Stimulated activated CD4-positive, alpha-beta T cell treated with anti-CD3 and anti-CD28 coated beads, Interleukin-4, amount 100 ng/mL, for 24 hours (primary cell): ENCODE measurements at regions not wholly inside any gene's neighbourhood (a gene's known extent, or its start where the extent isn't known, plus 50 kb on each side); places are given as distances from the start of the nearest gene placed in this dataset.

Experiments
- DNase-seq: peaks from one replicate; pipeline ENCODE4 v3.0.0-alpha.2; 2020

GRCh38 chr14:42001431-42001830 lies 394.8 kb downstream of the LRFN5 start:
- DNase-seq = no peak

- no peak for DNase-seq
These were observed 393.8 kb downstream of the LRFN5 start for GRCh38 chr14:42000450-42000849.

- no peak for DNase-seq
These were observed 387.0 kb downstream of the LRFN5 start for GRCh38 chr14:41993687-41994086.

- no peak for DNase-seq
These were observed 380.0 kb downstream of the LRFN5 start for GRCh38 chr14:41986700-41987099.

- DNase-seq = no peak
These were observed 379.5 kb downstream of the LRFN5 start for GRCh38 chr14:41986083-41986645.

GRCh38 chr14:41973178-41973577 lies 366.5 kb downstream of the LRFN5 start:
- DNase-seq = no peak

- no peak for DNase-seq
These were observed 365.9 kb downstream of the LRFN5 start for GRCh38 chr14:41972531-41972930.

GRCh38 chr14:41960281-41960680 lies 353.6 kb downstream of the LRFN5 start:
- no peak for DNase-seq

GRCh38 chr14:41957459-41957858 lies 350.8 kb downstream of the LRFN5 start:
- no peak for DNase-seq
